Activated CD4-positive, alpha-beta memory T cell treated with anti-CD3 and anti-CD28 coated beads for 36 hours (primary cell): ENCODE measurements at regions not wholly inside any gene's neighbourhood (a gene's known extent, or its start where the extent isn't known, plus 50 kb on each side); places are given as distances from the start of the nearest gene placed in this dataset.

ENCODE experiments used
- CTCF ChIA-PET: fragments of 350-600 bp; sonication (Branson Sonifier 250); formaldehyde crosslinking; loops from one replicate; lab custom pipeline; 2021; ENCODE audit warnings: antibody characterized with exemption, inconsistent platforms; lab: Charles Lee
- POLR2A ChIA-PET: fragments of 350-600 bp; sonication (Branson Sonifier 250); formaldehyde crosslinking; loops from one replicate; lab custom pipeline; 2021; ENCODE audit warnings: antibody characterized with exemption; lab: Charles Lee
- DNase-seq: peaks from one replicate; pipeline ENCODE4 v3.0.0-alpha.2; 2020
- H3K27ac Mint-ChIP-seq: one replicate; pipeline ENCODE4 v1.8.0; 2021; ENCODE audit warnings: mixed read lengths
- H3K27me3 Mint-ChIP-seq: one replicate; pipeline ENCODE4 v1.8.0; 2021; ENCODE audit warnings: mixed read lengths
- H3K36me3 Mint-ChIP-seq: one replicate; pipeline ENCODE4 v1.8.0; 2021; ENCODE audit warnings: mixed read lengths
- H3K4me1 Mint-ChIP-seq: one replicate; pipeline ENCODE4 v1.8.0; 2021; ENCODE audit warnings: low read depth, mixed read lengths
- H3K4me3 Mint-ChIP-seq: one replicate; pipeline ENCODE4 v1.8.0; 2021; ENCODE audit warnings: mild to moderate bottlenecking, mixed read lengths
- H3K9me3 Mint-ChIP-seq: one replicate; pipeline ENCODE4 v1.8.0; 2021; ENCODE audit warnings: mixed read lengths
- intact Hi-C: fragments of 100-400 bp; cut with micrococcal nuclease; formaldehyde crosslinking; loops from one replicate; pipeline ENCODE4 v1.15.1; 2023

DNA sequence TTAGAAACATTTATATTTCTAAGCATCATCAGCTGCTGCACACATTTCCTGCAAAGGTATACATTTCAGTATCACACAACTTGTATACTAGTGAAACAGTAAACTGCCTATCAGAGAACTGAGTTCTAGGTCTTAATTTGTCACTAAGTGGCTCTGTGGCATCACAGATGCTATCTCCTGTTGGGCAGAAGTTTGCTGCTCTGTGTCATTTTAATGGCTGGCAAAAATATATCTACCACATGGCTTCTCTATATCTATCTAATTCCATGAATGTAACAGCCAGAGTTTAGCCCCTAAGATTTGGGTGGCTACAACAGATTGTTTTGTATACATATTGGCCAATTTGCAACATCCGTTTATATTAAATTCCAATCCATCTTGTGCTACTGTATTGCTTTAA, 1231.9 kb upstream of the C9orf72 start:
- Mint-ChIP-seq H3K36me3 (no peaks in the 10 kb centered on the region), H3K9me3 (no peaks in the 10 kb centered on the region), H3K4me1 (no peaks in the 10 kb centered on the region), H3K27ac (no peak overlapping the region), H3K4me3 (no peak overlapping the region), H3K27me3 (no peaks in the 10 kb centered on the region)
- intact Hi-C loops, result no loop called here
- CTCF ChIA-PET, result no interaction called here
- POLR2A ChIA-PET, result no interaction called here
- DNase-seq, result no peak

GRCh38 chr9:28808042-28808441, 1234.8 kb upstream of the C9orf72 start:
- POLR2A ChIA-PET, result no interaction called here
- Mint-ChIP-seq H3K4me1 (no peaks in the 10 kb centered on the region), H3K27me3 (no peaks in the 10 kb centered on the region), H3K9me3 (no peaks in the 10 kb centered on the region), H3K4me3 (no peak overlapping the region), H3K36me3 (no peaks in the 10 kb centered on the region), H3K27ac (no peak overlapping the region)
- intact Hi-C loops, result no loop called here
- CTCF ChIA-PET, result no interaction called here
- DNase-seq, result no peak

GRCh38 chr9:28810388-28811075, 1237.3 kb upstream of the C9orf72 start:
- ChIA-PET CTCF (no interaction called here), POLR2A (no interaction called here)
- H3K9me3 Mint-ChIP-seq, result no peaks in the 10 kb centered on the region
- H3K4me1 Mint-ChIP-seq, result no peaks in the 10 kb centered on the region
- no peaks in the 10 kb centered on the region for H3K27me3 Mint-ChIP-seq
- intact Hi-C loops, result no loop called here
- no peak for DNase-seq
- H3K36me3 Mint-ChIP-seq, result no peaks in the 10 kb centered on the region
- H3K27ac Mint-ChIP-seq, result no peak overlapping the region
- H3K4me3 Mint-ChIP-seq, result no peak overlapping the region

- H3K9me3 Mint-ChIP-seq, result no peaks in the 10 kb centered on the region
- intact Hi-C loops, result no loop called here
- H3K4me1 Mint-ChIP-seq, result no peaks in the 10 kb centered on the region
- no peaks in the 10 kb centered on the region for H3K27me3 Mint-ChIP-seq
- no peaks in the 10 kb centered on the region for H3K36me3 Mint-ChIP-seq
- CTCF ChIA-PET, result no interaction called here
- POLR2A ChIA-PET, result no interaction called here
- no peak overlapping the region for H3K4me3 Mint-ChIP-seq
- H3K27ac Mint-ChIP-seq, result no peak overlapping the region
- no peak for DNase-seq
These were observed 1247.5 kb upstream of the C9orf72 start for GRCh38 chr9:28820741-28821140.

- Mint-ChIP-seq H3K9me3 (no peaks in the 10 kb centered on the region), H3K4me3 (no peak overlapping the region), H3K27me3 (no peaks in the 10 kb centered on the region), H3K36me3 (no peaks in the 10 kb centered on the region), H3K4me1 (no peaks in the 10 kb centered on the region), H3K27ac (no peak overlapping the region)
- ChIA-PET CTCF (no interaction called here), POLR2A (no interaction called here)
- no peak for DNase-seq
- intact Hi-C loops, result no loop called here
These were observed 1248.0 kb upstream of the C9orf72 start for GRCh38 chr9:28821240-28821639.

DNA sequence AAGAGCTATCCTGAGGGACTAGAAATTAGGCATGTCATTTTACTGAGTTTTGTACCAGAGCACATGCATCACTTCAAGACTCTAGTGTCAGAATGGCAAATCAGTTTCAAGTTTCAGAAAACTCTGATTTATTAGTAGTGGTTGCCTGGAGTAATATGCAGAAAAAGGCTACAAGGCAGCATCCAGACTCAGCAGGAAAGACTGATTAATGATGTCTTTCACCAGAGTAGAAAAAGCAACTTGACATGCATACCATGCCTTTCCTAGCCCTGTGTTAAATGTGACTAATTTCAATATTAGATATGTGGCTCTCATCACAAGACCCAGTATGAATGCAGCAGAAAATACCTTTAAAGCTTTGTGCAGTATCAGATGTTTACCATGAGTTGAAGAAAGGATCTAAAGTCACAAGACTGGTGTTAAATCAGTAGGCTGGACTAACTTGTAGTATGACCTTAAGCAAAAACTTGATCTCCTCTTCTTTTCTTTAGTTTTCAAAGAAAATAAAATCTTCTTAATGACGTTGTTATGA, 1251.2 kb upstream of the C9orf72 start:
- Mint-ChIP-seq H3K9me3 (no peaks in the 10 kb centered on the region), H3K4me3 (no peak overlapping the region), H3K36me3 (no peaks in the 10 kb centered on the region), H3K4me1 (no peaks in the 10 kb centered on the region), H3K27me3 (no peaks in the 10 kb centered on the region), H3K27ac (no peak overlapping the region)
- intact Hi-C loops, result no loop called here
- POLR2A ChIA-PET, result no interaction called here
- CTCF ChIA-PET, result no interaction called here
- DNase-seq, result no peak

DNA sequence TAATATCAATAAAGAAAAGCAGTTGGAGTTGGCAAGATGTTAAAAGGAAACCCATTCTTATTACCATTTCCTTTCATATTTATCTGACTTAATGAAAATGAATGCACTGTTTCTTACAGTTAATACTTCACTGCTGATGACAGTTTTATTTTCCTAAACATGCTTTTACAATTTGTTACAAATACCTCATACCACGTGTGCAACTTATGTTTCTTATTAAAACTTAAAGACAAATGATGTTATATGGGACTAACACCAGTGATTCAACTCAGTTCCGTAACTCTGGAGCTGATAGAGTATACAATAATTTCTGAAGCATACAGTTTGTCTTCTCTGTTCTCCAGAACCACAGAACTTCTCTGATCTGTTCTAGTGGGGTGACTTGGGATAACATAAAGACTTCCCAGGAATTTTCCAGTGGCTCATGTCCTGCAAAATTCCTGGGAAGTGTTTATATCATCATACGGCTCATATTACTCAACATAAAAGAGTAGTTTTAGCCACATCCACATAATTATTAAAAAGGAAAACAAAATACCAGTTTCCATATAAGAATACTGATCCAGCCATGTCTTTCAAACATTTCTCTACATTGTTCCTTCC, 1259.0 kb upstream of the C9orf72 start:
- Mint-ChIP-seq H3K27me3 (no peaks in the 10 kb centered on the region), H3K36me3 (no peaks in the 10 kb centered on the region), H3K4me3 (no peak overlapping the region), H3K4me1 (no peaks in the 10 kb centered on the region), H3K27ac (no peak overlapping the region), H3K9me3 (no peaks in the 10 kb centered on the region)
- intact Hi-C loops, result no loop called here
- no peak for DNase-seq
- ChIA-PET CTCF (no interaction called here), POLR2A (no interaction called here)

DNA sequence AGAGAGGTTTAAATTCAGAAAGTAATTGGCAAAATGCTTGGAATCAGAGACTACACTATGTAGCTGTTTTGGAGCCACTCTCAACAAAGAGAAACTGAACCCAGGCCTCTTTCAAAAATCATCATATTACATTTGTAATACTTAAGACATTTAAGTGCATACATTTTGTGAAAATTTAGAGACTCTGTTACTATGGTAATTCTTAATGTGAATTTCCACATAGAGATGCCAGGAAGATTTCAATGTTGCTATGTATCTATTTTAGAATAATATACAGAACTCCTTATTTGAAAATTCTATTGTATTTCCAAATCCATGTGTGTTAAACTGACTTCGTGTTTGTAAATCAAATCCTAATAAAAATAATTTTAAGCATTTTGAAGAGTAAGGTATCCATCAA, 1260.9 kb upstream of the C9orf72 start:
- ChIA-PET POLR2A (no interaction called here), CTCF (no interaction called here)
- DNase-seq, result no peak
- no peak overlapping the region for H3K27ac Mint-ChIP-seq
- H3K4me3 Mint-ChIP-seq, result no peak overlapping the region
- no peaks in the 10 kb centered on the region for H3K4me1 Mint-ChIP-seq
- H3K27me3 Mint-ChIP-seq, result no peaks in the 10 kb centered on the region
- no peaks in the 10 kb centered on the region for H3K36me3 Mint-ChIP-seq
- intact Hi-C loops, result no loop called here
- no peaks in the 10 kb centered on the region for H3K9me3 Mint-ChIP-seq

- H3K36me3 Mint-ChIP-seq, result no peaks in the 10 kb centered on the region
- CTCF ChIA-PET, result no interaction called here
- no peak overlapping the region for H3K4me3 Mint-ChIP-seq
- no peaks in the 10 kb centered on the region for H3K4me1 Mint-ChIP-seq
- intact Hi-C loops, result no loop called here
- no peaks in the 10 kb centered on the region for H3K27me3 Mint-ChIP-seq
- no peak for DNase-seq
- H3K27ac Mint-ChIP-seq, result no peak overlapping the region
- POLR2A ChIA-PET, result no interaction called here
- peaks cover 2% of the 10 kb centered on the region for H3K9me3 Mint-ChIP-seq
These were observed 1266.6 kb upstream of the C9orf72 start for GRCh38 chr9:28839778-28840430.

- no peaks in the 10 kb centered on the region for H3K36me3 Mint-ChIP-seq
- H3K27me3 Mint-ChIP-seq, result no peaks in the 10 kb centered on the region
- CTCF ChIA-PET, result no interaction called here
- peaks cover 2% of the 10 kb centered on the region for H3K9me3 Mint-ChIP-seq
- no peaks in the 10 kb centered on the region for H3K4me1 Mint-ChIP-seq
- H3K27ac Mint-ChIP-seq, result no peak overlapping the region
- H3K4me3 Mint-ChIP-seq, result no peak overlapping the region
- no peak for DNase-seq
- POLR2A ChIA-PET, result no interaction called here
- intact Hi-C loops, result no loop called here
These were observed 1268.5 kb upstream of the C9orf72 start for GRCh38 chr9:28841775-28842174.

DNA sequence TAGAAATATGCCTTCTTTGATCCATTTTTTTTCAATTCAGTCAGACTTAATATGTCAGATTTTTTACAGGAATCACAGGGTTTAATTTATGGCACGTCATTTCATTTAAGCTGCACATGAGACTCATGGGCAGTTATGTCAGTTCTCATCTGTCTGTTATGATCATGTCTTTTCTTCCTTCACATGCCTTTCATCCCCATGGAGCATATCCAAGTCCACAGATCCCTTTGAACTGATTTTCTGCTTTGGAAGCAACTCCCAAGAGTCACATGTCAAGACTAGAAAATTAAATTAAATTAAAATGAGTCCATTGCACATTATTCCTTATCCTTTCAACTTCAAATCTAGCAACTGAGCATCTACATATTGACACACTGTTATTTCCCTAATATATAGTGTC, 1274.0 kb upstream of the C9orf72 start:
- H3K9me3 Mint-ChIP-seq, result no peaks in the 10 kb centered on the region
- no peak overlapping the region for H3K4me3 Mint-ChIP-seq
- H3K27me3 Mint-ChIP-seq, result no peaks in the 10 kb centered on the region
- H3K36me3 Mint-ChIP-seq, result no peaks in the 10 kb centered on the region
- ChIA-PET POLR2A (no interaction called here), CTCF (no interaction called here)
- DNase-seq, result no peak
- H3K4me1 Mint-ChIP-seq, result no peaks in the 10 kb centered on the region
- no peak overlapping the region for H3K27ac Mint-ChIP-seq
- intact Hi-C loops, result no loop called here

DNA sequence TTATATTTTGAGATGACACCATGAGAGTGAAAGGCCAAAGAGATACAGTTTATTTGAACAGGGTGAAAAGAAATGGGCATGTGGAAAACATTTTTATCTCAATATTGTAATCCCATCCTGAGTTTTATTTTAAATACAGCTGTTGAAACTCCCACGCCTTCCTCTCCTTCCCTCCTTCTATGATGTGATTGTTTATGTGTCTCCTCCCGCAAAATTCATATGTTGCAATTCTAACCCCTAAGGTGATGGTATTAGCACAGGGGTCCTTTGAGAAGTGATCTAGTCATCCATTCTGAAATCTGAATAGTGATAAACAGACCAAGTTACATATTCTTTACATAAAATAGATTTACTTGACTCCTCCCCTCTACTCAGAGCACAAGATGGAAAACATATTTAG, 1275.4 kb upstream of the C9orf72 start:
- POLR2A ChIA-PET, result no interaction called here
- DNase-seq, result no peak
- intact Hi-C loops, result no loop called here
- Mint-ChIP-seq H3K9me3 (no peaks in the 10 kb centered on the region), H3K4me1 (no peaks in the 10 kb centered on the region), H3K27ac (no peak overlapping the region), H3K27me3 (no peaks in the 10 kb centered on the region), H3K36me3 (no peaks in the 10 kb centered on the region), H3K4me3 (no peak overlapping the region)
- CTCF ChIA-PET, result no interaction called here

DNA sequence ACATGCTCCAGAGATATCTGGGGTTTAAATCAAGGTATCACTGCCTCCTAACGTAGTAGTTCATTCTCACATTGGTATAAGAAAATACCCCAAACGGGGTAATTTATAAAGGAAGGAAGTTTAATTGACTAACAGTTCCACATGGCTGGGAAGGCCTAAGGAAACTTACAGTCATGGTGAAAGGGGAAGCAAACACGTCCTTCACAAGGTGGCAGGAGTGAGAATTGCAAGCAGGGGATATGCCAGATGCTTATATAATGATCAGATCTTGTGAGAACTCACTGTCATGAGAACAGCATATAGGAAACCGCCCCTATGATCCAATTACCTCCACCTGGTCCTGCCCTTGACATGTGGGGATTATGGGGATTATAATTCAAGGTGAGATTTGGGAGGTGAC, 1280.2 kb upstream of the C9orf72 start:
- POLR2A ChIA-PET, result no interaction called here
- no peak overlapping the region for H3K4me3 Mint-ChIP-seq
- H3K27me3 Mint-ChIP-seq, result no peaks in the 10 kb centered on the region
- CTCF ChIA-PET, result no interaction called here
- no peak overlapping the region for H3K27ac Mint-ChIP-seq
- H3K9me3 Mint-ChIP-seq, result peaks cover under 1% of the 10 kb centered on the region
- intact Hi-C loops, result no loop called here
- DNase-seq, result no peak
- no peaks in the 10 kb centered on the region for H3K36me3 Mint-ChIP-seq
- H3K4me1 Mint-ChIP-seq, result no peaks in the 10 kb centered on the region
